ENCODE measurements at regions not wholly inside any gene's neighbourhood (a gene's known extent, or its start where the extent isn't known, plus 50 kb on each side); places are given as distances from the start of the nearest gene placed in this dataset.

DNA sequence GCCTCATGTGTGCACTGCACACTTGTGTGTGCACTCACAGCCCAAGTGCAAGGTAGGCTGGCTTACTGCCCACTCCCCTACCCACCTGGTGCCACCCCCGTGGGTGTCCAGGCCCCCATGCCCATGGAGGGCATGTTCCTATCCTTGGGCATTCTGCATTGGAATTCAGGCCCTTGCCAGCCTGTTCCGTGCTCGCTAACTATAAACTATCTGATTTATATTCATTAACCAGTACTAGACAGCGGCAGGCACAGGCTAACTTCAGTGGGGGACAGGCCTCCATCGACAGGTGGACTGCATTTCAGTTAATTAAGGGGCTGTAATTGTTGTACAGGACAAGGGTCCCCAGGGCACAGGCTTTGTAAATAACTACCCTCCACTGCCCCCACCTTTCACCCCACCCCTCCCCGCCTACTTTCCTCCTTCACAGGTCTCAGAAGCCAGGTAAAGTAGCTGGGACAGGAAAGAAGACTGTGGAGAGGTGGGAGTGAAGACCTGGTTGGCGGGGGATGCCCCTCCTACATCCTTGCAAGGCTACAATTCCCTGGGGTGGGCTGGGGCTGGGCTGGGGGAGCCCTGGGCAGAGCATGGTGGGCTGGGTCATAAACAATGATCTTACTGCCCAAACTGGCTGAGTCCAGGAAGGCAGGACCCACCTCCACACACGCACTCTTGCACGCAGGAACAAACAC lies 119.0 kb upstream of the LHX1 start:
- Histone ChIP-seq H3K27me3 (ENCODE audit: control insufficient read depth, insufficient read depth, low read length) (peaks cover 18% of the 10 kb centered on the region), H3K36me3 (ENCODE audit: control insufficient read depth, insufficient read depth, low read length) (no peaks in the 10 kb centered on the region), H3K4me3 (ENCODE audit: low read depth, low read length) (no peak overlapping the region), H3K4me1 (ENCODE audit: control insufficient read depth, insufficient read depth, low read length) (peaks cover 11% of the 10 kb centered on the region), H3K9me3 (ENCODE audit: control insufficient read depth, insufficient read depth, low read length) (no peaks in the 10 kb centered on the region), H3K27ac (ENCODE audit: low read depth, low read length) (no peak overlapping the region)
- DNase-seq (ENCODE audit: low read depth in 4 of 6, low spot score in 6 of 6): no peak
- 70% methylated on average over 5 of the region's 9 CpGs for WGBS (ENCODE audit: insufficient coverage)

DNA sequence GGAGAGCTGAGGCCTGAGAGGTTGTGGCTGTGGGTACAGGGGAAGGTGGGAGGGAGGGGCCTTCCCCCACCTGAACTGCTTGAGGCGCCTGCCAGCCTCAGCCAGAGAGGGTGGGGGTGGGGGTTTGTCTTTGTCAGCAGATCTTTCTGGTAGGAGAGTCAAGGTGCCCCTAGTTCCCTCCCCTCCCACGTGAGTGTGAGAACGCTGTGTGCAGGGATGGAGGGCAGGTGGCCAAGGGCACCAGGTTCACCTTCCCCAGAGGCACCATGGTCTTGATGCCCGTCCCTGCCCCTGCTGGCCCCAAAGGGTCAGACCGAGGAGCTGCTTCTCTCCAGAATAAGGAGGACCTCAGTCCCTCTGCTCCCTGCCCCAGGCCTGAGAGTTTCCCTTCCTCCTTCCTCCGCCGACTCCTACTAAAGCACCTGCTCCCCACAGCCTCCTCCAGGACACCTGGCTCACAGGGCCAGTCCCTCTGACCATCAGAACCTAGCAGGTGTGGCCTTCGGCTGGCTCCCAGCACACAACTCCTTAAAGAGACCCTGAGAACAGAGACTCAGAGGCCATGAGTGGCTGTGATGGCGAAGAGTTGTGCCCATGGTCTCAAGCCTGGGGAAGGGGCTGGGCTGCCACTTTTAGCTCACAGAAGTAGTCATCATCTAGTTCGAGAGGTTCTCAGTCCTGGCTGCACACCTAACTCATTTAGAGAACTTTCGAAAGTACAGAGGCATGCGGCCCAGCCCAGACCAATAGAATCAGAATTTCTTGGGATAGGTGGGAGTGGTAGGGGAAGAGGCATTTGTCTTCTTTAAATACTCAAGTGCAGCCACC lies 113.2 kb upstream of the LHX1 start:
- whole genome bisulfite sequencing (ENCODE audit: insufficient coverage): 79% methylated on average over 9 of the region's 12 CpGs
- no peaks in the 10 kb centered on the region for H3K36me3 ChIP-seq (ENCODE audit: control insufficient read depth, insufficient read depth, low read length)
- no peaks in the 10 kb centered on the region for H3K9me3 ChIP-seq (ENCODE audit: control insufficient read depth, insufficient read depth, low read length)
- no peaks in the 10 kb centered on the region for H3K4me1 ChIP-seq (ENCODE audit: control insufficient read depth, insufficient read depth, low read length)
- no peak overlapping the region for H3K4me3 ChIP-seq (ENCODE audit: low read depth, low read length)
- H3K27me3 ChIP-seq (ENCODE audit: control insufficient read depth, insufficient read depth, low read length): peaks cover 27% of the 10 kb centered on the region
- no peak for DNase-seq (ENCODE audit: low read depth in 4 of 6, low spot score in 6 of 6)
- H3K27ac ChIP-seq (ENCODE audit: low read depth, low read length): no peak overlapping the region

DNA sequence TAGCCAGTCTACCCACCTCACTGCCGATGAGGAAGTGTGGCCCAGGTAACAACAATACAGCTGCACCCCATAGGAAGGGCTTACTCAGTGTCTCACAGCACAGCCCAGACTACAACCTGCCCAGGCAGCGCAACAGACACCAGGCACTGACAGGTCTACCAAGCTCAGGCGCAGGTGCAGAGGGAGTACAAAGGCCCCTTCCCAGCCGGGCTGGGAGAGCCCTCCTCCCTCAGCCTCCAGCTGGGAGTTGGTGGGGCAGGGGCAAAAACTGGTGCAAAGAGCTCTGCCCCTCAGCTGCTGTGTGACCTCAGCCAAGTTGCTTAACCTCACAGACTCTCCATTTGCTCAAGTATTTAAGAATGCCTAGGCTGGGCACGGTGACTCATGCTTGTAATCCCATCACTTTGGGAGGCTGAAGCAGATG lies 112.6 kb upstream of the LHX1 start:
- Histone ChIP-seq H3K9me3 (ENCODE audit: control insufficient read depth, insufficient read depth, low read length) (no peaks in the 10 kb centered on the region), H3K4me3 (ENCODE audit: low read depth, low read length) (no peak overlapping the region), H3K27ac (ENCODE audit: low read depth, low read length) (no peak overlapping the region), H3K27me3 (ENCODE audit: control insufficient read depth, insufficient read depth, low read length) (peaks cover 27% of the 10 kb centered on the region), H3K4me1 (ENCODE audit: control insufficient read depth, insufficient read depth, low read length) (no peaks in the 10 kb centered on the region), H3K36me3 (ENCODE audit: control insufficient read depth, insufficient read depth, low read length) (no peaks in the 10 kb centered on the region)
- 80% methylated on average over 3 of the region's 5 CpGs for WGBS (ENCODE audit: insufficient coverage)
- DNase-seq (ENCODE audit: low read depth in 4 of 6, low spot score in 6 of 6): no peak

DNA sequence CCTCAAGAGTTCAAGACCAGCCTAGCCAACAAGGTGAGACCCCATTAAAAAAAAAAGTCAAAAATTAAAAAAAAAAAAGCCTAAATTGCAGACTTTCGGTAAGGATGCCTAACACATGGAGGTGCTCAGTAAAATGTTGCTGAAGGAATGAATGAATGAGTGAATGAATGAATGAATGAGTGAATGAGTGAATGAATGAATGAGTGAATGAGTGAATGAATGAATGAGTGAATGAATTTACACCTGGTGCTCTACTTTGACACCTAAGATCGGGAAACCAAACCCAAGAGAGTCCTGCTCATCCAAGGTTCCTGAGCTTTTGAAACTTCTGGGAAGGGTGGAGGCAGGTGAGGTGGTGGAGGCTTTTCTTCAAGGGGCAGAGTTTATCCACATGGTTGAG lies 112.2 kb upstream of the LHX1 start:
- WGBS (ENCODE audit: insufficient coverage): 85% methylated on average over 2 of the region's 2 CpGs
- DNase-seq (ENCODE audit: low read depth in 4 of 6, low spot score in 6 of 6): no peak
- Histone ChIP-seq H3K4me3 (ENCODE audit: low read depth, low read length) (no peak overlapping the region), H3K9me3 (ENCODE audit: control insufficient read depth, insufficient read depth, low read length) (no peaks in the 10 kb centered on the region), H3K27ac (ENCODE audit: low read depth, low read length) (no peak overlapping the region), H3K36me3 (ENCODE audit: control insufficient read depth, insufficient read depth, low read length) (no peaks in the 10 kb centered on the region), H3K4me1 (ENCODE audit: control insufficient read depth, insufficient read depth, low read length) (no peaks in the 10 kb centered on the region), H3K27me3 (ENCODE audit: control insufficient read depth, insufficient read depth, low read length) (peaks cover 27% of the 10 kb centered on the region)

DNA sequence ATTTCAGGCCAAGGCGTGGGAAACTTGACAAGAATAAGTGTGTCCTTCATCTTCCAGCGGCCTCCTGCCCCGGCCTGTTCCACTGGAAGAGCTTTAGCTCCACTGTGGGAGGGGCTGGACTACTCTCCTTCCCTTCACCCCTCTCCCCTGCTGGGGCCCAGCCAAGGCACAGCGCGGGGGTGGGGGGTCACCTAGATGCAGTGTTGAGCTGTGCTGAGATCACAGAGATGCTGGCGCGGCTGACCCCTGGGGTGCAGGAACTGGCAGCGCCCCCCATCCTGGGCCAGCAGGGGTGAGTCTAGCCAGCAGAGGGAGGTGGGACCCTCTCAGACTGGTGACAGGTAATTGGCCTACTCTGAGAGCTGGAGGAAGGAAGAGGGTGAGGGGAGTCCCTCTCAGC lies 111.8 kb upstream of the LHX1 start:
- Histone ChIP-seq H3K4me3 (ENCODE audit: low read depth, low read length) (no peak overlapping the region), H3K4me1 (ENCODE audit: control insufficient read depth, insufficient read depth, low read length) (no peaks in the 10 kb centered on the region)

DNA sequence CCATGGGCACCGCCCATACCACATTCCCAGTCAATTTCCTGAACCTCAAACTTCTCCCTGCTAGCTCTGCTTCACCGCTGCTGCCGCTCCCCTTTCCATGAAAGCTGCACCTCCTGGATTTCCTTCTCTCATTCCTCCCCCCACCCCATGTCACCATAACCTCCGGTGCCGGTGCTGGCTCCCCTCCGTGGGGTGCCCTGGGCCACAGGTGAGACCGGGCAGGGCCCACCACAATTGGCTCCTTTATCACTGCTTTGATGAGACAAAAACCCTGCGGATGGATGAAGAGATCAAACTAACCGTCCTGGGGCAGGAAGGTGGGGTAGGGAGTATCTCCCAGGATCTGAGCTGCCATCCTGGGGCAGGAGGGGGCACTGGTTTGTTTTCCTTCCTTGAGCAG lies 111.3 kb upstream of the LHX1 start:
- Histone ChIP-seq H3K4me3 (ENCODE audit: low read depth, low read length) (no peak overlapping the region), H3K27me3 (ENCODE audit: control insufficient read depth, insufficient read depth, low read length) (peaks cover 27% of the 10 kb centered on the region), H3K4me1 (ENCODE audit: control insufficient read depth, insufficient read depth, low read length) (no peaks in the 10 kb centered on the region), H3K9me3 (ENCODE audit: control insufficient read depth, insufficient read depth, low read length) (no peaks in the 10 kb centered on the region), H3K36me3 (ENCODE audit: control insufficient read depth, insufficient read depth, low read length) (no peaks in the 10 kb centered on the region), H3K27ac (ENCODE audit: low read depth, low read length) (no peak overlapping the region)
- 59% methylated on average over 4 of the region's 9 CpGs for WGBS (ENCODE audit: insufficient coverage)
- DNase-seq (ENCODE audit: low read depth in 4 of 6, low spot score in 6 of 6): no peak

More for the DNA sequence above, 111.8 kb upstream of the LHX1 start:
- DNase-seq (ENCODE audit: low read depth in 4 of 6, low spot score in 6 of 6): no peak
- Histone ChIP-seq H3K27me3 (ENCODE audit: control insufficient read depth, insufficient read depth, low read length) (peaks cover 27% of the 10 kb centered on the region), H3K9me3 (ENCODE audit: control insufficient read depth, insufficient read depth, low read length) (no peaks in the 10 kb centered on the region), H3K27ac (ENCODE audit: low read depth, low read length) (no peak overlapping the region), H3K36me3 (ENCODE audit: control insufficient read depth, insufficient read depth, low read length) (no peaks in the 10 kb centered on the region)
- WGBS (ENCODE audit: insufficient coverage): 78% methylated on average over 5 of the region's 8 CpGs

DNA sequence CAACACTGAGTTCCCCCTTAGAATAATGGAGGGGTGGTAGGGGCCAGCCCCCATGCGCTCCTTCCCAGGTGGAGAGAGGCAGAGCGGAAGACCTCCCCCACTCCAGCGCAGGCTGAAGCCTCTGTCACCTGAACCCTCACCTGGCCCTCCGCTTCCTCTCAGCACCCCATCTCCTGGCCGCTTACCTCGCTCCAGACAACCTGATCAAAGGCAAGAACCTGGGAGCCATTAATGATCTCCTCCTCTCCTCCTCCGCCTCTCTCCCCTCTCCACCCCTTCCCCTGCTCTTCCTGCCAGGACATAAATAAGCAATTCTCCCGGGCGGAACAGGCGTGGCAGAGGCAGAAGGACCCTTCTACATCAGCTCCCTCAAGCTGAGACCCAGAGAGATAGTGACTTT lies 110.2 kb upstream of the LHX1 start:
- Histone ChIP-seq H3K36me3 (ENCODE audit: control insufficient read depth, insufficient read depth, low read length) (no peaks in the 10 kb centered on the region), H3K27ac (ENCODE audit: low read depth, low read length) (no peak overlapping the region), H3K4me1 (ENCODE audit: control insufficient read depth, insufficient read depth, low read length) (no peaks in the 10 kb centered on the region), H3K27me3 (ENCODE audit: control insufficient read depth, insufficient read depth, low read length) (peaks cover 28% of the 10 kb centered on the region), H3K9me3 (ENCODE audit: control insufficient read depth, insufficient read depth, low read length) (no peaks in the 10 kb centered on the region), H3K4me3 (ENCODE audit: low read depth, low read length) (no peak overlapping the region)
- DNase-seq (ENCODE audit: low read depth in 4 of 6, low spot score in 6 of 6): no peak
- WGBS (ENCODE audit: insufficient coverage): 50% methylated on average over 9 of the region's 10 CpGs

DNA sequence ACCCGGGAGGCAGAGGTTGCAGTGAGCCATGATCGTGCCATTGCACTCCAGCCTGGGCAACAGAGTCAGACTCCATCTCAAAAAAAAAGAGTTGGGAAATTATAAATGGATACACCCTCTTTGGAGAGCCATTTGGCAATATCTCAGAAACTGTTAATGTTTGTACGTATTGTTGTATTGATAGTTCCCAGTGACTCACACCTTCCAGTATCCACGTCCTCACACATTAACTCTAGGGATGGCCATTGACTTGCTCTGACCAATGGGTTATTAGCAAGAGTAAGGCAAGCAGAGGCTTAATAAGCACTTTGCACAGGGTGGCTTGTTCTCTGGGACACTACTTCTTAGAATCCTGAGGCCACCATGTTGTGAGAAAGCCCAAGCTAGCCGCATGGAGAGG lies 107.6 kb upstream of the LHX1 start:
- no peak for DNase-seq (ENCODE audit: low read depth in 4 of 6, low spot score in 6 of 6)
- H3K4me3 ChIP-seq (ENCODE audit: low read depth, low read length): no peak overlapping the region
- no peaks in the 10 kb centered on the region for H3K36me3 ChIP-seq (ENCODE audit: control insufficient read depth, insufficient read depth, low read length)
- H3K27me3 ChIP-seq (ENCODE audit: control insufficient read depth, insufficient read depth, low read length): peaks cover 26% of the 10 kb centered on the region
- H3K27ac ChIP-seq (ENCODE audit: low read depth, low read length): no peak overlapping the region
- H3K4me1 ChIP-seq (ENCODE audit: control insufficient read depth, insufficient read depth, low read length): no peaks in the 10 kb centered on the region
- 92% methylated on average over 1 of the region's 5 CpGs for WGBS (ENCODE audit: insufficient coverage)
- no peaks in the 10 kb centered on the region for H3K9me3 ChIP-seq (ENCODE audit: control insufficient read depth, insufficient read depth, low read length)

DNA sequence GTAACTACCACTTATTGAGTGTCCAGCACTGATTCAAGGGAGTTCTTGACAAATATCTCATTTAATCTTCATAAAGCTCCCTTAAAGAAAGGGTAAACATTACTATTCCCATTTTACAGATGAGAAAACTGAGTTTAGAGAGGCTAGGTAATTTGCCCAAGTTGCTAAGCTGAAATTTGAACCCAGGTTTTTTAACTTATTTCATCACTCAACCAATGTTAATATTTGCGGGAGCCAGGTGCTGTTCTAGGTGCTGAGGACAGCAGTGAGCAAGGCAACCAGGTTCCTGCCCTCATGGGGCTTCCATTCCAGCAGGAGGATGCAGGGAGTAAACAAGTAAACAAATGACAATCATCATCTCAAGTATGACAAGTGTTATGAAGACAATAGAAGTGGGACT lies 104.0 kb upstream of the LHX1 start:
- no peak overlapping the region for H3K27ac ChIP-seq (ENCODE audit: low read depth, low read length)
- no peaks in the 10 kb centered on the region for H3K9me3 ChIP-seq (ENCODE audit: control insufficient read depth, insufficient read depth, low read length)
- no peaks in the 10 kb centered on the region for H3K36me3 ChIP-seq (ENCODE audit: control insufficient read depth, insufficient read depth, low read length)
- no CpG with 5 or more reads among the region's 1 CpG for WGBS (ENCODE audit: insufficient coverage)
- H3K4me1 ChIP-seq (ENCODE audit: control insufficient read depth, insufficient read depth, low read length): peaks cover 3% of the 10 kb centered on the region
- H3K27me3 ChIP-seq (ENCODE audit: control insufficient read depth, insufficient read depth, low read length): peaks cover 6% of the 10 kb centered on the region
- H3K4me3 ChIP-seq (ENCODE audit: low read depth, low read length): no peak overlapping the region
- no peak for DNase-seq (ENCODE audit: low read depth in 4 of 6, low spot score in 6 of 6)

DNA sequence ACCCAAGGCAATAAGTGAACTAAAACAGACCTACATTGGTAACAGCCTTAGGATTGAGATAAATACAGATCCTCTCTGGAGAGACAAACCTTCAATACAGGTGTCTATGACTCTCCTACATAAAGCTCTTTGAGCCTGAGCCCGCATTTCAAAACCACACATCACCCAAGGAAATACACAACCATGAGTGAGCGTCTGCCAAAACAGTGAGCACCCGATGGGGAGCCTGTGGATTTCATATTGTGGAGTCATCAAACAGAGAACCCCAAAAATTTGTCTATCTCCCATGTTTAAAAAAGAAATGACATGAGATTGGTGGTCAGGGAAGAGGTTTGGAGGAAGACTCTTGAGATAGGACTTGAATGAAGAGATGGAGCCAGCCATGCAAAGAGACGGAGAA lies 102.2 kb upstream of the LHX1 start:
- H3K27ac ChIP-seq (ENCODE audit: low read depth, low read length): no peak overlapping the region
- no peaks in the 10 kb centered on the region for H3K9me3 ChIP-seq (ENCODE audit: control insufficient read depth, insufficient read depth, low read length)
- WGBS (ENCODE audit: insufficient coverage): 40% methylated on average over 2 of the region's 4 CpGs
- no peak for DNase-seq (ENCODE audit: low read depth in 4 of 6, low spot score in 6 of 6)
- peaks cover 6% of the 10 kb centered on the region for H3K27me3 ChIP-seq (ENCODE audit: control insufficient read depth, insufficient read depth, low read length)
- no peaks in the 10 kb centered on the region for H3K36me3 ChIP-seq (ENCODE audit: control insufficient read depth, insufficient read depth, low read length)
- H3K4me3 ChIP-seq (ENCODE audit: low read depth, low read length): no peak overlapping the region
- peaks cover 6% of the 10 kb centered on the region for H3K4me1 ChIP-seq (ENCODE audit: control insufficient read depth, insufficient read depth, low read length)

Data from spinal cord (tissue), 9 donors.